ENCODE measurements at regions not wholly inside any gene's neighbourhood (a gene's known extent, or its start where the extent isn't known, plus 50 kb on each side); places are given as distances from the start of the nearest gene placed in this dataset.

DNA sequence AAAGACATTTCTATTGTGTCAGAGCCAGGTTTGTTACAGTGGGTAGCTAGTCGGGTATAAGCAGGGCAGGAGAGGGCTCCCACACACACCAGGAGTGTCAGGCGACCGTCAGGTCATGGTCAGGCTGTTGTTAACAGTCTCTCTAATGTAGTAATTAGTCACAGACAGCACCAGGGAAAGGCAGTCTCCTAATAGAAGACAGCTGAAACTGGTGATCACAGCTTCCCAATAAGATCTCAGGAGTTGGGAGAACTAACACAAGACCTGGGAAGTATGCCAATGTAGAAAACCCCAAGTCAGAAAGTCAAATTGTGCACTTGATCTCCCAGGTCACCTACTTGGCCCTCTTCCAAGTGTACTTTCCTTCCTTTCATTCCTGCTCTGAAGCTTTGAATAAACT is 53.0 kb upstream of the GPR6 start:
- Histone ChIP-seq H3K4me1 (no peaks in the 10 kb centered on the region), H3K27ac (no peak overlapping the region), H3K4me2 (no peak overlapping the region), H3K9me3 (no peaks in the 10 kb centered on the region), H3K4me3 (no peak overlapping the region)
- WGBS (ENCODE audit: missing lambda C conversion rate), result 15% methylated on average over 3 of the region's 3 CpGs
- ChIA-PET CTCF (no interaction called here), POLR2A (no interaction called here)
- FAIRE-seq (no peak), ATAC-seq (no peak), DNase-seq (ENCODE audit: low read depth in 1 of 2, low spot score in 1 of 2) (no peak)
- TF ChIP-seq CBX8 (IDR thresholded peaks at IDR 0.05) (no peak), CHD2 (IDR thresholded peaks at IDR 0.05; ENCODE audit: low read length, partially characterized antibody) (no peak), MAFK (IDR thresholded peaks at IDR 0.05; ENCODE audit: partially characterized antibody) (no peak), POLR2A (IDR thresholded peaks at IDR 0.05; ENCODE audit: low read length) (no peak), MAZ (IDR thresholded peaks at IDR 0.05; ENCODE audit: borderline replicate concordance, low read depth, low read length) (no peak), RNF2 (IDR thresholded peaks at IDR 0.05; ENCODE audit: borderline replicate concordance, low read depth) (no peak), USF2 (IDR thresholded peaks at IDR 0.05) (no peak), JUNB (IDR thresholded peaks at IDR 0.05) (no peak), HES2 (IDR thresholded peaks at IDR 0.05) (no peak), JUN (IDR thresholded peaks at IDR 0.05) (no peak), ATOH8 (CRISPR knock-in tag; IDR thresholded peaks at IDR 0.05; ENCODE audit: low read depth) (no peak), HOXA7 (CRISPR knock-in tag; IDR thresholded peaks at IDR 0.05) (no peak), HMGXB4 (CRISPR knock-in tag; IDR thresholded peaks at IDR 0.05; ENCODE audit: borderline replicate concordance) (no peak)

DNA sequence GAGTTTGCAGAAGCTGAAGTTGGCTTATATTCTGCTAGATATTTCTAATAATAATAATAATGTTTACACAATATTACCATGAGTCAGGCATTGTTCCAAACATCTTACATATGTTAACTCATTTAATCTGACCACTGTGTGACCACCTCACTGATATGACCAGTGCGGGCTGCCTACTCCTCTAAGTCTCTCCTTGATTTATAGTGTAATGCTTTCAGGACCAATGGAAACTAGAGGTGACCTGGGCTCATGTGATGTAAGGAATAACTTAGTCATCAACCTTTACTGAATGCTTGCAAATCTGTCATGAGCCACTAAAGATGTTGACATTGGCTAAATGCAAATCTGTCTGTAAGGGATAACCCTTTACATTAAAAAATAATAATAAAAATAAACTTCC is 51.1 kb upstream of the GPR6 start:
- no peak for TF ChIP-seq EHMT2 (IDR thresholded peaks at IDR 0.05; ENCODE audit: low read depth)
- TF ChIP-seq, protein P1, sequence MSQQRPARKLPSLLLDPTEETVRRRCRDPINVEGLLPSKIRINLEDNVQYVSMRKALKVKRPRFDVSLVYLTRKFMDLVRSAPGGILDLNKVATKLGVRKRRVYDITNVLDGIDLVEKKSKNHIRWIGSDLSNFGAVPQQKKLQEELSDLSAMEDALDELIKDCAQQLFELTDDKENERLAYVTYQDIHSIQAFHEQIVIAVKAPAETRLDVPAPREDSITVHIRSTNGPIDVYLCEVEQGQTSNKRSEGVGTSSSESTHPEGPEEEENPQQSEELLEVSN (IDR thresholded peaks at IDR 0.05; ENCODE audit: borderline replicate concordance, low read depth), result no peak
- no peak for TF ChIP-seq RFX5 (IDR thresholded peaks at IDR 0.05)
- TF ChIP-seq RARB (CRISPR knock-in tag; IDR thresholded peaks at IDR 0.05), result no peak
- no peak for TF ChIP-seq BHLHE40 (IDR thresholded peaks at IDR 0.05; ENCODE audit: low read depth, low read length)
- TF ChIP-seq EP300 (IDR thresholded peaks at IDR 0.05), result no peak
- no peak for TF ChIP-seq POLR2A (IDR thresholded peaks at IDR 0.05; ENCODE audit: low read length)
- WGBS (ENCODE audit: missing lambda C conversion rate), result 50% methylated on average over 1 of the region's 1 CpG
- no peak overlapping the region for H3K4me3 ChIP-seq
- no peak overlapping the region for H3K27ac ChIP-seq
- no peaks in the 10 kb centered on the region for H3K4me1 ChIP-seq
- CTCF ChIA-PET, result no interaction called here
- H3K9me3 ChIP-seq, result no peaks in the 10 kb centered on the region
- DNase-seq (ENCODE audit: low read depth in 1 of 2, low spot score in 1 of 2), result no peak
- POLR2A ChIA-PET, result no interaction called here
- no peak for FAIRE-seq
- no peak for ATAC-seq
- H3K4me2 ChIP-seq, result no peak overlapping the region
